ENCODE measurements at regions not wholly inside any gene's neighbourhood (a gene's known extent, or its start where the extent isn't known, plus 50 kb on each side); places are given as distances from the start of the nearest gene placed in this dataset.

DNA sequence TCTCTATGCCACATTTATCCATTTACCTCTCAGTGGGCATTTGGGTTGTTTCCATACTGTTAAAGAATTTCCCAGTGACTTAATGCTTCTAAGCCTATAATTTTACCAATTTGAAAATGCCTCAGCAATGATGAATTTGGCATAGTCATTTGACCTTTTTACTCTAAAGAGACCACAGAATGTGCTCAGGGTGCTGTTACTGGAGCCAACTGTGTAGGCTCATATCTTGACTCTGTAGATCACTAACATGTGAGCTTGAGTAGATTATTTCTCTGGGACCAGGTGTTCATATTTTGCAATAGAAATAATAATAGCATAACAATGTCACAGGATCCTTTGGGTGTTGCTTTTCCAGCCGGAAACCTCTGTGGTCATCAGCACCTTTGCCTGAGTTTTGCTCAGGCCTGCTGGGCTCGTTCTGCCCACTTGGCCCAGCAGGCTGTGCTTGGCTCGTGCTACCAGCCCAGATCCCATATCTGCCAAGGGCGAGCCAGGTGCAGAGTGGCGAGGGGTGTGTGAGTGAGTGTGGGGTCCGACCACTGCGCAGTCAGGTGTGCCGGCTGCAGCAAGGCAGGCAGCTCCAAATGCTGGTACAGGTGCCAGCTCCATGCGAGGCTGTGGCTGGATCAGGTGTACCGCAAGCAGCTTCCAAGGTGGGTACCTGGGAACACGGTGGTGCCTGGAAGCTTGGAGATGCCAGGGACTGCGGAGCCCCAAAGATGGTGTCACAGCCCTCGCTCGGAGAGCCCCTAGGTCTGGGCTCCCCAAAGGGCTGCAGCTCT lies 70.6 kb upstream of the ANK2 start:
- TF ChIP-seq CTCF (IDR thresholded peaks at IDR 0.05), result no peak
- no peak for TF ChIP-seq POLR2A (IDR thresholded peaks at IDR 0.05)

Measured in prostate gland (tissue), 2 donors.